Glutamatergic neuron (in vitro differentiated cells): ENCODE measurements at regions not wholly inside any gene's neighbourhood (a gene's known extent, or its start where the extent isn't known, plus 50 kb on each side); places are given as distances from the start of the nearest gene placed in this dataset.
"Not testable (repeated sequence)": the region's sequence is repeated elsewhere in the genome, so short reads cannot be mapped to it uniquely, and the experiment has no call there.

ENCODE experiments used
- DNase-seq: peaks from one replicate; pipeline ENCODE4 v3.0.0; 2022
- H3K27ac Mint-ChIP-seq: one replicate; pipeline ENCODE4 v1.8.0; 2020; ENCODE audit warnings: mild to moderate bottlenecking, mixed read lengths, inconsistent platforms; ENCODE audit not compliant: unreplicated experiment
- H3K27me3 Mint-ChIP-seq: one replicate; pipeline ENCODE4 v1.8.0; 2020; ENCODE audit warnings: mild to moderate bottlenecking, moderate library complexity, mixed read lengths, inconsistent platforms; ENCODE audit not compliant: unreplicated experiment
- H3K36me3 Mint-ChIP-seq: one replicate; pipeline ENCODE4 v1.8.0; 2020; ENCODE audit warnings: mild to moderate bottlenecking, mixed read lengths, inconsistent platforms; ENCODE audit not compliant: unreplicated experiment
- H3K4me1 Mint-ChIP-seq: one replicate; pipeline ENCODE4 v1.8.0; 2020; ENCODE audit warnings: mild to moderate bottlenecking, low read depth, mixed read lengths, inconsistent platforms; ENCODE audit not compliant: unreplicated experiment
- H3K4me3 Mint-ChIP-seq: one replicate; pipeline ENCODE4 v1.8.0; 2020; ENCODE audit warnings: mild to moderate bottlenecking, mixed read lengths, inconsistent platforms; ENCODE audit not compliant: unreplicated experiment
- H3K9me3 Mint-ChIP-seq: one replicate; pipeline ENCODE4 v1.8.0; 2020; ENCODE audit warnings: mild to moderate bottlenecking, moderate library complexity, mixed read lengths, inconsistent platforms; ENCODE audit not compliant: unreplicated experiment
- CTCF ChIP-seq: fragments of 200-600 bp; sonication (generic); IDR thresholded peaks from one replicate; pipeline ENCODE4 v1.5.0; 2021; ENCODE audit not compliant: partially characterized antibody, unreplicated experiment

GRCh38 chr1:199029401-199029800 lies 390.6 kb downstream of the PTPRC start:
- H3K9me3 Mint-ChIP-seq: no peaks in the 10 kb centered on the region
- H3K4me3 Mint-ChIP-seq: no peak overlapping the region
- no peak for DNase-seq
- TF ChIP-seq CTCF: no peak
- no peaks in the 10 kb centered on the region for H3K27me3 Mint-ChIP-seq
- no peak overlapping the region for H3K27ac Mint-ChIP-seq
- no peaks in the 10 kb centered on the region for H3K36me3 Mint-ChIP-seq
- no peaks in the 10 kb centered on the region for H3K4me1 Mint-ChIP-seq

- Mint-ChIP-seq H3K4me3 (no peak overlapping the region), H3K27ac (no peak overlapping the region), H3K4me1 (no peaks in the 10 kb centered on the region), H3K36me3 (no peaks in the 10 kb centered on the region), H3K9me3 (no peaks in the 10 kb centered on the region), H3K27me3 (no peaks in the 10 kb centered on the region)
- TF ChIP-seq CTCF: no peak
- no peak for DNase-seq
These were observed 391.0 kb downstream of the PTPRC start for GRCh38 chr1:199029855-199030254.

- DNase-seq, H3K27me3 Mint-ChIP-seq, H3K36me3 Mint-ChIP-seq, H3K27ac Mint-ChIP-seq, H3K4me1 Mint-ChIP-seq, H3K9me3 Mint-ChIP-seq, H3K4me3 Mint-ChIP-seq: not testable (repeated sequence)
These were observed 391.7 kb downstream of the PTPRC start for GRCh38 chr1:199030541-199030940.

GRCh38 chr1:199031170-199031569 lies 392.3 kb downstream of the PTPRC start:
- not testable (repeated sequence) for H3K4me1 Mint-ChIP-seq, H3K4me3 Mint-ChIP-seq, H3K27me3 Mint-ChIP-seq, DNase-seq, H3K36me3 Mint-ChIP-seq, H3K9me3 Mint-ChIP-seq, H3K27ac Mint-ChIP-seq

GRCh38 chr1:199032479-199032878 lies 393.6 kb downstream of the PTPRC start:
- not testable (repeated sequence) for H3K36me3 Mint-ChIP-seq, H3K27ac Mint-ChIP-seq, H3K4me1 Mint-ChIP-seq, H3K4me3 Mint-ChIP-seq, H3K27me3 Mint-ChIP-seq, H3K9me3 Mint-ChIP-seq, DNase-seq

GRCh38 chr1:199033661-199034060 lies 394.8 kb downstream of the PTPRC start:
- no peaks in the 10 kb centered on the region for H3K9me3 Mint-ChIP-seq
- no peak for TF ChIP-seq CTCF

GRCh38 chr1:199038156-199038555 lies 399.3 kb downstream of the PTPRC start:
- H3K4me3 Mint-ChIP-seq: no peak overlapping the region
- TF ChIP-seq CTCF: no peak
- no peak overlapping the region for H3K27ac Mint-ChIP-seq
- H3K27me3 Mint-ChIP-seq: no peaks in the 10 kb centered on the region
- no peaks in the 10 kb centered on the region for H3K9me3 Mint-ChIP-seq
- no peaks in the 10 kb centered on the region for H3K4me1 Mint-ChIP-seq
- no peaks in the 10 kb centered on the region for H3K36me3 Mint-ChIP-seq
- no peak for DNase-seq

More at GRCh38 chr1:199033661-199034060, 394.8 kb downstream of the PTPRC start:
- H3K27ac Mint-ChIP-seq: no peak overlapping the region
- no peaks in the 10 kb centered on the region for H3K36me3 Mint-ChIP-seq
- DNase-seq: no peak
- H3K4me1 Mint-ChIP-seq: no peaks in the 10 kb centered on the region
- H3K4me3 Mint-ChIP-seq: no peak overlapping the region
- no peaks in the 10 kb centered on the region for H3K27me3 Mint-ChIP-seq
